GM12878 (cell line): ENCODE measurements at regions not wholly inside any gene's neighbourhood (a gene's known extent, or its start where the extent isn't known, plus 50 kb on each side); places are given as distances from the start of the nearest gene placed in this dataset.

Source experiments
- ATAC-seq: fragments of 200-7000 bp; cut with Tn5 transposase; 3 replicates; pipeline ENCODE4 v1.9.1; 2020; ENCODE audit warnings: mild to moderate bottlenecking, moderate library complexity
- BruUV-seq: library from RNA; stranded (reverse); fragments of 400-500 nt; replicated peaks from 2 replicates; lab custom pipeline; 2021; lab: Mats Ljungman, UMichigan
- CTCF ChIA-PET: fragments of 300-600 bp; sonication (Branson Sonifier 250); formaldehyde crosslinking; extraction: SDS; loops from one replicate; lab custom pipeline; 2021; ENCODE audit warnings: inconsistent platforms; lab: Yijun Ruan, JAX
- POLR2A ChIA-PET: fragments of 350-600 bp; formaldehyde crosslinking; extraction: SDS; loops from one replicate; lab custom pipeline; 2021; ENCODE audit warnings: inconsistent platforms; lab: Charles Lee
- RAD21 ChIA-PET: fragments of 300-600 bp; sonication (Branson Sonifier 250); formaldehyde crosslinking; loops from one replicate; lab custom pipeline; 2023; ENCODE audit warnings: antibody characterized with exemption; ENCODE audit not compliant: unreplicated experiment; lab: Charles Lee
- SMC1A ChIA-PET: fragments of 300-600 bp; sonication (Branson Sonifier 250); formaldehyde crosslinking; loops from one replicate; lab custom pipeline; 2023; ENCODE audit not compliant: unreplicated experiment, uncharacterized antibody; lab: Charles Lee
- DNase-seq: peaks from one replicate; pipeline ENCODE4 v3.0.0-alpha.2; 2011; ENCODE audit warnings: low read depth, low spot score
- FAIRE-seq: peaks from 3 replicates; lab custom pipeline; 2011; peaks lifted over from hg19 to GRCh38; lab: Jason Lieb, UNC
- H2AFZ ChIP-seq: 2 replicates; pipeline ENCODE4 v1.6.0; 2011; ENCODE audit warnings: low read depth, low read length, control low read depth; ENCODE audit not compliant: control insufficient read depth
- H3K27ac ChIP-seq: 2 replicates; pipeline ENCODE4 v1.5.1; 2011; ENCODE audit warnings: control low read depth; ENCODE audit not compliant: control insufficient read depth, insufficient read depth
- H3K27me3 ChIP-seq, 2 experiments: replicated peaks in 1 of 2; 2 replicates each; pipeline versions ENCODE4 v1.6.0 to v1.6.1; 2011; ENCODE audit warnings: low read length in 1 of 2; ENCODE audit not compliant: control insufficient read depth in 2 of 2, insufficient read depth in 2 of 2
- H3K36me3 ChIP-seq, 2 experiments: 2 replicates each; pipeline ENCODE4 v1.5.1; 2011; ENCODE audit warnings: low read length in 1 of 2; ENCODE audit not compliant: control insufficient read depth in 2 of 2, insufficient read depth in 2 of 2
- H3K4me1 ChIP-seq: 2 replicates; pipeline ENCODE4 v1.6.1; 2011; ENCODE audit warnings: mild to moderate bottlenecking, low read length, moderate library complexity, mixed read lengths; ENCODE audit not compliant: control insufficient read depth, insufficient read depth
- H3K4me2 ChIP-seq: 2 replicates; pipeline ENCODE4 v1.6.0; 2011; ENCODE audit warnings: control low read depth; ENCODE audit not compliant: control insufficient read depth, insufficient read depth
- H3K4me3 ChIP-seq: fragments of 200-600 bp; sonication (generic); 2 replicates; pipeline ENCODE4 v1.5.1; 2016
- H3K79me2 ChIP-seq: 2 replicates; pipeline ENCODE4 v1.6.0; 2011; ENCODE audit warnings: low read length; ENCODE audit not compliant: control insufficient read depth, insufficient read depth
- H3K9ac ChIP-seq: 2 replicates; pipeline ENCODE4 v1.8.0; 2011; ENCODE audit warnings: low read length, control low read depth, mixed read lengths; ENCODE audit not compliant: control insufficient read depth, insufficient read depth
- H3K9me3 ChIP-seq: replicated peaks from 3 replicates; pipeline ENCODE4 v1.5.1; 2011; ENCODE audit warnings: mild to moderate bottlenecking, low read length; ENCODE audit not compliant: control insufficient read depth, insufficient read depth
- H4K20me1 ChIP-seq: 2 replicates; pipeline ENCODE4 v1.6.0; 2011; ENCODE audit not compliant: control insufficient read depth, insufficient read depth
- BCLAF1 ChIP-seq: fragments of 450-650 bp; IDR thresholded peaks from 2 replicates; pipeline ENCODE4 v1.6.1; 2017; ENCODE audit warnings: antibody characterized with exemption, mild to moderate bottlenecking, moderate library complexity
- CREM ChIP-seq: IDR thresholded peaks from 2 replicates; pipeline ENCODE4 v1.6.1; 2014; ENCODE audit warnings: antibody characterized with exemption, low read depth
- EZH2 ChIP-seq: IDR thresholded peaks from 2 replicates; pipeline ENCODE4 v1.6.1; 2012; ENCODE audit warnings: low read depth, mild to moderate bottlenecking, control low read depth, inconsistent platforms, low read length, borderline replicate concordance; ENCODE audit not compliant: control insufficient read depth
- HSF1 ChIP-seq: fragments of 150-350 bp; IDR thresholded peaks from 2 replicates; pipeline ENCODE4 v1.6.1; 2014; ENCODE audit warnings: mild to moderate bottlenecking, low read depth, low read length
- MEF2A ChIP-seq: IDR thresholded peaks from 2 replicates; pipeline ENCODE4 v1.6.1; 2011; ENCODE audit warnings: low read depth, mild to moderate bottlenecking, low read length, moderate library complexity; ENCODE audit not compliant: insufficient read depth
- PBX3 ChIP-seq: IDR thresholded peaks from 2 replicates; pipeline ENCODE4 v1.6.1; 2011; ENCODE audit warnings: mild to moderate bottlenecking, low read depth, low read length, moderate library complexity; ENCODE audit not compliant: insufficient replicate concordance
- PML ChIP-seq: IDR thresholded peaks from 2 replicates; pipeline ENCODE4 v1.6.1; 2012; ENCODE audit warnings: low read length, inconsistent platforms
- POLR2AphosphoS5 ChIP-seq: IDR thresholded peaks from 2 replicates; pipeline ENCODE4 v1.6.1; 2011; ENCODE audit warnings: mild to moderate bottlenecking, low read length, inconsistent platforms
- RFX5 ChIP-seq: IDR thresholded peaks from 2 replicates; pipeline ENCODE4 v1.6.1; 2011; ENCODE audit warnings: low read depth, low read length, improper control_type of control experiment
- SREBF1 ChIP-seq: IDR thresholded peaks from 2 replicates; pipeline ENCODE4 v1.6.1; 2012; ENCODE audit warnings: mild to moderate bottlenecking, low read length
- YBX1 ChIP-seq: fragments of 450-650 bp; IDR thresholded peaks from 2 replicates; pipeline ENCODE4 v1.6.1; 2016; ENCODE audit warnings: antibody characterized with exemption
- YY1 ChIP-seq: IDR thresholded peaks from 2 replicates; pipeline ENCODE4 v1.6.1; 2011; ENCODE audit warnings: low read depth, mild to moderate bottlenecking, low read length
- ZNF207 ChIP-seq: fragments of 450-650 bp; IDR thresholded peaks from 2 replicates; pipeline ENCODE4 v1.6.1; 2014; ENCODE audit warnings: antibody characterized with exemption, mild to moderate bottlenecking, borderline replicate concordance
- in situ Hi-C: fragments of 300-500 bp; cut with MboI; formaldehyde crosslinking; loops from 9 replicates; pipeline ENCODE4 v1.14.3; 2018; ENCODE audit warnings: mixed read lengths
- intact Hi-C: fragments of 100-400 bp; cut with micrococcal nuclease; formaldehyde crosslinking; loops from one replicate; pipeline ENCODE4 v1.14.2; 2022; ENCODE audit not compliant: unreplicated experiment

- no peak for FAIRE-seq
These were observed 300.0 kb downstream of the BARHL2 start for GRCh38 chr1:90417126-90417525.

More at GRCh38 chr1:90417126-90417525, 300.0 kb downstream of the BARHL2 start:
- TF ChIP-seq YBX1: no peak
- TF ChIP-seq POLR2AphosphoS5: no peak
- no peak for TF ChIP-seq YY1
- no peak for TF ChIP-seq PBX3
- no peak for TF ChIP-seq PML
- no peak for TF ChIP-seq BCLAF1
- no peak for TF ChIP-seq ZNF207
- TF ChIP-seq EZH2: no peak
- no peak for TF ChIP-seq RFX5
- no peak for TF ChIP-seq CREM
- TF ChIP-seq HSF1: no peak
- no peak for TF ChIP-seq MEF2A
- TF ChIP-seq SREBF1: no peak
- ChIA-PET SMC1A (interaction anchor here (0.5 to 1.3 kb wide), 3 partner anchors 12 to 1662 kb away, joined by 3 to 4 read pairs (median 3); no protein-coding TSS in a partner anchor), POLR2A (no interaction called here), RAD21 (no interaction called here), CTCF (interaction anchor here (0.6 to 1.3 kb wide), 2 partner anchors 122 to 284 kb away, joined by 3 to 4 read pairs; no protein-coding TSS in a partner anchor)
- in situ Hi-C loops: no loop called here
- H2AFZ ChIP-seq: no peak overlapping the region
- H3K9me3 ChIP-seq: no peaks in the 10 kb centered on the region
- no TSS peak for BruUV-seq
- ATAC-seq: no peak
- no peak for DNase-seq
- no peaks in the 10 kb centered on the region for H4K20me1 ChIP-seq
- H3K36me3 ChIP-seq: no peaks in the 10 kb centered on the region
- no peaks in the 10 kb centered on the region for H3K4me1 ChIP-seq
- H3K27me3 ChIP-seq: no peaks in the 10 kb centered on the region
- H3K9ac ChIP-seq: no peak overlapping the region
- H3K79me2 ChIP-seq: no peaks in the 10 kb centered on the region
- H3K4me2 ChIP-seq: no peak overlapping the region
- intact Hi-C loops: loop anchor here (5.0 kb wide), 1 partner anchor 50 kb away; no protein-coding TSS in a partner anchor
- no peak overlapping the region for H3K27ac ChIP-seq
- no peak overlapping the region for H3K4me3 ChIP-seq
